ENCODE measurements at regions not wholly inside any gene's neighbourhood (a gene's known extent, or its start where the extent isn't known, plus 50 kb on each side); places are given as distances from the start of the nearest gene placed in this dataset.

DNA sequence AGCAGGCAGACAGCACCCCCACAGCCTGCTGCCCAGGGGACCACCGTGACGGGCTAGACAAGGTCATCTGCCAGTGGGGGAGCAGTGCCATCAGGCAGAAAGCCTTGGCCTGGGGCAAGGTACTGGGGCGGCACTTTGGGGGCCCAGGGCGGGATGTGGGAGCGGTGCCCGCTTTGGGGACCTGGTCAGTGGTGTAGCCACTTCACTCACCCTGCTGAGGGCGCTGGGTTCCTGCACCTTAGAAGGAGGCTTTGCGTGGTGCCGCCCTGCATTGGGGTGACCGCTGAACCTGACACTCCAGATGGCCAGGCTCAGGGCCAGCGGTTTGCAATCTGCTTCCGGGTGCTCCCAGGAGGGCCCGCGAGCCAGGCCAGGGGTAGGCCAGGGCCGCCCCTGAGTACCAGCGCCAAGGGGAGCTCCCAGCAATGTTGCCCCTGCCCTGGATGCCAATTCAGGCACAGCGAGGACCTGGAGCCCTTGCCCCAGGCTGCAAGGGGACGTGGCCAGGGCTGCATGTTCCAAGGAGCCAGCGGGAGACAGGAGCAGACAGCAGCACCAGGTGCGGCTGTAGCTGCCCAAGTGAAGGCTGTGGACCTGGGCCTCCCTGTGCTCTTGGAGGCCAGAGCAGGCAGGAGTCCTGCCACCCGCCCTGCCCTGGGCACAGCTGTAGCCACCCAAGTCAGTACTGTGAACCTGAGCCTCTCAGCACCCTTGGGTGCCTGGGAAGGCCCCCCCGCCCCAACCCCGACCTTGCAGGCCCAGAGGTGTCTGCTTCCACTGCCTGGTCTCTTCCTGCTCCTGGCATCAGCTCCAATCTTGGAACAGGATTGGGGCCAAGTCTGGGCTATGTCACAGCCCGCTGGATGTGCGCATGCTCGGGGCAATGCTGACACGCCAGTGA, 550.7 kb downstream of the SLC6A15 start:
- DNase-seq = no peak

DNA sequence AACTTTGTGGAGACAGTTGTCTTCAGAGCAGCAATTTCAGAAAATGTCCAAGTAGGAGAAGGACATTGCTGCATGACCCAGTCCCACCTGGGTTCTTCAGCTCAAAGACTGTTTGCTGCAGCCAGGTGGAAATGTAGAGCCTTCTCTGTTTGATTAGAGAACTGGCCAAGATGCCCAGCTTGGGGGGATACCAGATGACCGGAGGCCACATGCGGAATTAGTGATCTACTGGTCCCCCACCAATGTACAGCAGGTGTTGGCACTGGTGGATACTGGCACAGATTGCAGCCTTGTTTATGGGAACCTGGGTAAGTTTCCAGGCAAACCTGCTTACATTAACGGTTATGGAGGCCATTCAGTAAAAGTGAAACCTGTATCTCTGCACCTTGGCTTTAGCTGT, 555.3 kb downstream of the SLC6A15 start:
- no peak for DNase-seq

- DNase-seq = no peak
Observed at GRCh38 chr12:84356224-84356623, 556.4 kb downstream of the SLC6A15 start.

DNA sequence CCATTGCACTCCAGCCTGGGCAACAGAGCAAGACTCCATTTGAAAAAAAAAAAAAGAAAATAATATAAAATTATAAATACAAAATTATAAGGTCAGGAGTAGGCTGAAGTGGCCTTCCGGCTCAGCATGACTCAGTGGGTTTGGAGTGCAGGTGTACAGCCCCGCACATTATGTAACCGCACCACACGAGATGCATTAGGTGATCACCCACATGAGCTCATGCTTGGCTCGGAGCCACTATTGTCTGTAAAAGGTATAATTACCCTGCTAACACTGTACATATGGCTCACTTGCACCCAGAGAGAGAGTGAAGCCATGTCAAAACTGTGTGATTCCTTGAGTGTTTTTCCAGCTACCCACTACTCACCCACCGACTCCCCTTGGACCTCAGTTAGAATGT, 557.0 kb downstream of the SLC6A15 start:
- DNase-seq = no peak

DNA sequence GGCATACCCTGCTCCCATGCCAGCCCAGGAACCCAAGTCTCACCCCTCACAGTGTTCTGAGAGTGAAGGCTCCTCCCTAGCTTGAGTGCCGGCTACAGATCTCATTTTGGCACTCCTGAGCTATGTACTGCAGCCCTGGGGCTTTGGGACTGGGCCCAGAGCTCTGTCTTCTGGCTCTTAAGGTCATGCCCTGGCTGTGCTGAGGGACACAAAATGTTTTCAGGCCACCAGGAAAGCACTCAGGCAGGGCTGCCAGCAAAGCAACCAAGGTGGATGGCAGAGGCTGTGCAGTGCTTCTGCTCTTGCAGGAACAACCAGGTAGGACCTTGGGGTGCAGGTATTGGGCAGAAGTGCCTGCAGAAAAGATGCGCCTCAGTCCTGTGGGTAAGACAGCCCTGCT, 564.0 kb downstream of the SLC6A15 start:
- DNase-seq = no peak

DNA sequence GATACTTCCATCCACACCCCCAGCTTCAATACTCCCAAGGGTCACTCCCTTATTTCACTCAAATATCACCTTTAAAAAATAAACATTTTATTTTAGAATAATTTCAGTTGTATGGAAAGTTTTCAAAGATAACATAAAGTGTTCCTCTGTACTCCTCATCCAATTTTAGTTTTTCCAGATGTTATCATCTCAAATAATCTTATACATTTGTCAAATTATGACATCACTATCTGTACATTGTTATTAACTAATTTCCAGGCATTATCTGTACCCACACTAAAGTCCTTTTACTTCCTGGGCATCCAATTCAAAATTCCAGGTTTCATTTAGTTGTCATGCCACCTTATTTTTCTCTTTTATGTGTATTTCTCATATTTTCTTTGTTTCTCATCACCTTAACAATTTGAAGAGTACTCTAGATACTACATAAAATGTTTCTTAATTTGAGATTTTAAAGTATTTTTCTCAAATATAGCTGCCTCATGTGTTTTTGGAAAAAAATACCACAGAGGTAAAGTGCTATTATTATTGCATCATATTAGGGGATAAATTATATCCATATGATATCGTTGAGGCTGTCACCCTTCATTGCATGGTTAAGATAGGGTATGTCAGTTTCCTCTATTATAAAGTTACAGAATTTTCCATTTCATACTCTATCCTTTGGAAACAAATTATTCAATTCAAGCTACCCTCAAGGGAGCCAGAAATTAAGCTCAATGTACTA, 571.0 kb downstream of the SLC6A15 start:
- DNase-seq = no peak

- no peak for DNase-seq
Observed at GRCh38 chr12:84336231-84336630, 576.4 kb downstream of the SLC6A15 start.

DNA sequence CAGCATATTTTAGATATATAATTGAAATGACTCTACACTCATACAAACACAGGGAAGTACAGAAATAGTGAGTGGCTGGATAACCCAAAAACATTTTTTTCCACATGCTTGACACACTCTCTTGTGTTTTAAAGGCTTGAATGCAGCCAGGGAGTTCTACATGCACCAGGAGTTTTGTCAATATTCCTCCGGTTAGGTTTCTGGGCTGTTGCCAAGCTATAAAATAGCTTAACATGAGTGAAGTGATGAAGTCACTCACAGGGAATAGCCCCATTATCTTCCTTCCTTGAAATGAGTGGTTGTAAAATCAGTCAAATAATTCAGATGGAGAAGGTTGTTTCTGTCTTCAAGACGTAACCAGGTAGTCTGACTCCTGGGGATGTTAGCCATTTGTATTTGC, 582.7 kb downstream of the SLC6A15 start:
- no peak for DNase-seq

- no peak for DNase-seq
Observed at GRCh38 chr12:84315926-84316325, 596.7 kb downstream of the SLC6A15 start.

DNA sequence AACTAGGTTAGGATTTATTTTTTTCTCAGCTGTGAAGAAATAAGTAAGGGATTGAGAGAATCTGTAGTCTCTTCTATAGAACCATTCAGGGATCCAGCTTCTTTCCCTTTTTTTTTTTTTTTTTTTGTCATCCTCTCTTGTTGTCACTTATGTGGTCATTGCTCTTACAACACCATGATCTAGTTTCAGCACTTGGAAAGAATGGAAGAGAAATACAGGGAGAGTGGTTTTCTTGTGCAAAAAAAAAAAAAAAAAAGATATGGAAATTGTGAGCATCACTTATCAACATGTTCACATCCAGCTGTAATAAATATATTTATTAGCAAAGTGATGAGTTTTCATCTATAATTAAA, 599.3 kb downstream of the SLC6A15 start:
- peak; percentile 63 for DNase-seq

DNA sequence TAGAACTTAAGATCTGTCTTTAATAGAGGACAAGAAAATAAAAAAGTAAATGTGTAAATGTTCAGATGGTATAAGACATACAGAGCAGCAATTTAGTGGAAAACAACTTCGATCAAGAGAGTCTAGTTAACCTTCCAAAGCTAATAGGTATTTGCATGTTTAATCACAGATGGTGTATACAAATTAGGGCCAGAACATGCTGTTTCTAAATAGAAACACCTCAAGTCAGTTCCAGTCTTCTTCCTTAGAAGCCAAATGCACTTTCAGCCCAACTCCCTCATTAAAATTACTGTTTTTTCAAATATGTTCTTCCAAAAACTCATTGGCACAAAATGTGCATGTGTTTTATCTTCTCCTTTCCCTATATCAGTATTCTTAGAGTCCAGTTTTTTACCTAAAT, 604.4 kb downstream of the SLC6A15 start:
- DNase-seq = no peak

DNA sequence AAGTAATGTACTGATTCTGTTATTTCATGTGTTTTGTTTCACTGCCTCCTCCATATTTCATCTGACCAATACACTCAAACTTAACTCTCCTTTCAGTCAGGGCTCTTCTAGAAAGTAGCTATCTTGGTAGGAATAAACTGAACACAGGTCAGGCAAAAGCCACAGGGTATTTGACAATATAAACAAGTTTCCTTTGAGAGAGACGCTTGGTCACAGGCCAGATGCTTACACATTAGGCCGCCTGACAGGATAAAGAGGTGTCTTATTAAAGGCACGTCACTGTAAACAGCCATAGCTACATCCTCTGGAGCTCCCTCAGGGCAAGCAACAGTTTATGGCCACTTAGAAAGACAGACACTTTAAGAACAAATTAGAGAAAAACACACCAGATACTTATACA, 607.5 kb downstream of the SLC6A15 start:
- DNase-seq = no peak

GRCh38 chr12:84294246-84294645, 618.4 kb downstream of the SLC6A15 start:
- DNase-seq = no peak

- no peak for DNase-seq
Observed at GRCh38 chr12:84290168-84290567, 622.4 kb downstream of the SLC6A15 start.

DNA sequence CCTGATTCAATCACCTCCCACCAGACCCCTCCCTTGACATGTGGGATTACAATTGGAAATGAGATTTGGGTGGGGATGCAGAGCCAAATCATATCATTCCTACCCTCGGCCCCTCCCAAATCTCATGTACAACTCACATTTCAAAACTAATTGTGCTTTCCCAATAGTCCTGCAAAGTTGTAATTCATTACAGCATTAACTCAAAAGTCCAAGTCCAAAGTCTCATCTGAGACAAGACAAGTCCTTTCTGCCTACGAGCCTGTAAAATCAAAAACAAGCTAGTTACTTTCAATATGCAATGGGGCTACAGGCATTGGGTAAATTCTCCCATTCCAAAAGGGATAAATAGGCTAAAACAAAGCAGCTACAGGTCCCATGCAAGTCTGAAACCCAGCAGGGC, 634.6 kb downstream of the SLC6A15 start:
- DNase-seq = no peak

DNA sequence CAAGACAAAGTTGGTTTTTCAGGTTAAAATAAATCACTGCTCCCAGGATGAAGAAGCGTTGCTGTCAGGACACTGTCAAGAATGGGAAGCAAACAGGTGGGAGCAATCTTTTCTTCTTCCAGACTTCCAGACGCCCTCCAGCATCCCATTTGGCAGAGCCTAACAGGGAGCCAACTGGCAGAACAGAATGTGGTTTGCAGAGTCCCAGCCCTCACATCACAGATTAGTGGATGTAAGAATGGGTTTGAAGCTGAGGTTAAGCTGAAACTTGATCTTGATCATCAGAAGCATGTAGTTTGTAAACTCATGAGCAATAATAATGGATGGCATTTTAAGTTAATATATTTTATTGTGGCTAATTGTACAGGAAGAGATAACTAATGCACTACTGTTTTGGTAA, 636.4 kb downstream of the SLC6A15 start:
- DNase-seq = no peak

DNA sequence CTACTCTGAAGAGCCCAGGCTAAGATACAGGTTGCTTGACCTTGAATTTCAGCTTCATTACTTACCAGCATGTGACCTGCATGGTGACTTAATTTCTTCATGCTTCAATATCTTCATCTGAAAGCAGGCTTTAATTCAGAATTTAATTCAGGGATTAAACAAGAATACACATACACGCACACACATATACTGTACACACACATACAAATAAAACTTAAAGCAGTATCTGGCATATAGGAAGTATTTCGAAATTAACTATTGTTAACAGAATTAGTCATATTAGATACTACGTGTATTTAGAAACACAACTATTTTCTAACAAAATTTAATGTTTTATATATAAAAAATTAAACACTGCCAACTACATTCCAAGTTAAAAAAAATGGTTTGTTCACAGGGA, 640.3 kb downstream of the SLC6A15 start:
- no peak for DNase-seq

GRCh38 chr12:84270470-84271140, 642.0 kb downstream of the SLC6A15 start:
- no peak for DNase-seq

DNA sequence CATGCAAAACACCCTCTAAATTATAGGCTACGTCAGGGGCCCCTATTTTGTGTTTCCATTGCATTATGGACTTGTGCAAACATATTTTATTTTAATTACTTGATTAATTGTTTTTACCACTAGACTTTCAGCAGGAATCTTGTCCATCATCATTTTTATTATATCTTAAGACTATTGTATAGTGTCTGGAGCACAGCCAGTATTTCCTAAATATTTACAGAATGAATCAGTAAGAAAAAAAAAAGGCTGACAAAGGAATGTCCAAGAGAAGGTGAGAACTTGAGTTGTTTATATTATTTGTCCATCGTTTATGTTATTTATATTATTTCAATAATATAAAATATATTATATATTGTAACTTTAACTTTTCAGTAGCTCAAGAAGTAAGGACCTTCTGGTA, 664.7 kb downstream of the SLC6A15 start:
- no peak for DNase-seq

- no peak for DNase-seq
Observed at GRCh38 chr12:84243686-84244085, 668.9 kb downstream of the SLC6A15 start.

GRCh38 chr12:84222841-84223240, 689.8 kb downstream of the SLC6A15 start:
- no peak for DNase-seq

- no peak for DNase-seq
Observed at GRCh38 chr12:84218406-84218805, 694.2 kb downstream of the SLC6A15 start.

- DNase-seq = no peak
Observed at GRCh38 chr12:84201976-84202375, 710.6 kb downstream of the SLC6A15 start.

Measured in NCI-H1105 (cell line).